Spinal cord (tissue), 9 donors: ENCODE measurements at regions not wholly inside any gene's neighbourhood (a gene's known extent, or its start where the extent isn't known, plus 50 kb on each side); places are given as distances from the start of the nearest gene placed in this dataset.
A peak's percentile ranks its signal among the peaks of the same experiment; 100 is the strongest.

Experiments used
- DNase-seq, 6 donors: peaks; one replicate each; pipeline versions ENCODE4 v3.0.0 to v3.0.0-alpha.2; 2013 to 2015; ENCODE audit warnings: low spot score in 6 of 6, low read depth in 4 of 6
- H3K27ac ChIP-seq: one replicate; pipeline ENCODE4 v1.5.1; 2013; ENCODE audit warnings: low read depth, low read length, control low read depth
- H3K27me3 ChIP-seq: one replicate; pipeline ENCODE4 v1.6.1; 2013; ENCODE audit warnings: low read length; ENCODE audit not compliant: control insufficient read depth, insufficient read depth
- H3K36me3 ChIP-seq: one replicate; pipeline ENCODE4 v1.6.1; 2013; ENCODE audit warnings: low read length; ENCODE audit not compliant: control insufficient read depth, insufficient read depth
- H3K4me1 ChIP-seq: one replicate; pipeline ENCODE4 v1.6.1; 2013; ENCODE audit warnings: low read length; ENCODE audit not compliant: control insufficient read depth, insufficient read depth
- H3K4me3 ChIP-seq: one replicate; pipeline ENCODE4 v1.5.1; 2013; ENCODE audit warnings: low read depth, low read length, control low read depth
- H3K9me3 ChIP-seq: one replicate; pipeline ENCODE4 v1.6.1; 2013; ENCODE audit warnings: low read length; ENCODE audit not compliant: control insufficient read depth, insufficient read depth
- WGBS: methylation state at CpG from one replicate; pipeline ENCODE4 v1.1.5; 2013; ENCODE audit warnings: missing lambda C conversion rate; ENCODE audit not compliant: insufficient coverage; 5-methylcytosine and 5-hydroxymethylcytosine counted together
- donor health status: healthy.

GRCh38 chr5:109982966-109983534, 293.3 kb downstream of the MAN2A1 start:
- WGBS: 100% methylated on average over 2 of the region's 3 CpGs
- no peak overlapping the region for H3K4me3 ChIP-seq
- H3K27ac ChIP-seq: no peak overlapping the region

DNA sequence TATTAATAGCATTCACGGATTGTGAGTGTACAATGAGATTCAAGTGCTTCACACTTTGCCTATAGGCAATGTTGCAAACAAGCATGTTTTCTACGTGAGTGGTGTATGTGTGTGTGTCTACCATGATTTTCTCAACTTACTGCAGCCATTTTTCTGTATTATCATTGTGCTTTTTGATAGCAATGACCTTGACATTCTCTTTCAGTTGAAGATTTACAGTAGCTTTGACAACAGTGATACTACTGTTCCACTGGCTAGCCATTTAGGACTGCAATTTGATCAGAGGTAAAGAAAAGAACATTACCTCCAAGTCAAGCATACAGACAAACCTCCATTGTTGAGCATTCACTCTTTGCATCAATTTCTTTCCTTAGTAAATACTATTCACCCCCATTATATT, 297.0 kb downstream of the MAN2A1 start:
- Histone ChIP-seq H3K27ac (no peak overlapping the region), H3K4me3 (no peak overlapping the region), H3K9me3 (no peaks in the 10 kb centered on the region), H3K36me3 (no peaks in the 10 kb centered on the region), H3K27me3 (no peaks in the 10 kb centered on the region), H3K4me1 (no peaks in the 10 kb centered on the region)
- no peak for DNase-seq
- WGBS: no CpG with 5 or more reads among the region's 2 CpGs

More at GRCh38 chr5:109982966-109983534, 293.3 kb downstream of the MAN2A1 start:
- Histone ChIP-seq H3K27me3 (no peaks in the 10 kb centered on the region), H3K9me3 (no peaks in the 10 kb centered on the region), H3K36me3 (no peaks in the 10 kb centered on the region), H3K4me1 (no peaks in the 10 kb centered on the region)
- DNase-seq: no peak

DNA sequence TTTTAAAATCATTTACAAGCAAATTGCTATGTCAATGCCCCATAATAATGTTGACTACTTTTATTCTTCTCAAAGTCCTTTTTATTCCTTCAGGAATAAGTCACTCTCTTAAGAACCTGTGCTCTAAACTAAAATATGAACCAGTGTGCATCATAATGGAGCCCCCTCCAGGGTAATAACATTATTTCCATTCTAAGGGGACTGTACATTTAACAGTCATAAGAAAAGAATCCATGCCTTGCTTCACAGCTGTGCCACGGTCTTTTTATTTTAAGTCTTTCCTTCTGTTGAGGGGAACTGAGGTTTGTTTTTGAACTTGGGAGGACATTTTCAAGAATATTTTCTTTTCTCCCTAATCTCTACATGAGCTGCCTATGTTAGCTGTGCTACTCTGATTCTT, 297.6 kb downstream of the MAN2A1 start:
- Histone ChIP-seq H3K4me3 (no peak overlapping the region), H3K27me3 (no peaks in the 10 kb centered on the region), H3K4me1 (no peaks in the 10 kb centered on the region), H3K27ac (no peak overlapping the region), H3K36me3 (no peaks in the 10 kb centered on the region), H3K9me3 (no peaks in the 10 kb centered on the region)
- no peak for DNase-seq
- no CpG with 5 or more reads among the region's 1 CpG for WGBS

GRCh38 chr5:109987970-109988369, 298.2 kb downstream of the MAN2A1 start:
- H3K27me3 ChIP-seq: no peaks in the 10 kb centered on the region
- H3K4me3 ChIP-seq: no peak overlapping the region
- H3K4me1 ChIP-seq: no peaks in the 10 kb centered on the region
- no CpG with 5 or more reads among the region's 2 CpGs for WGBS
- no peak for DNase-seq
- no peaks in the 10 kb centered on the region for H3K9me3 ChIP-seq
- H3K27ac ChIP-seq: no peak overlapping the region
- no peaks in the 10 kb centered on the region for H3K36me3 ChIP-seq

GRCh38 chr5:109989161-109989560, 299.4 kb downstream of the MAN2A1 start:
- H3K4me3 ChIP-seq: no peak overlapping the region
- WGBS: 90% methylated on average over 1 of the region's 7 CpGs
- no peaks in the 10 kb centered on the region for H3K9me3 ChIP-seq
- H3K4me1 ChIP-seq: no peaks in the 10 kb centered on the region
- no peaks in the 10 kb centered on the region for H3K36me3 ChIP-seq
- no peak for DNase-seq
- H3K27me3 ChIP-seq: no peaks in the 10 kb centered on the region
- H3K27ac ChIP-seq: no peak overlapping the region

GRCh38 chr5:109989994-109990722, 300.4 kb downstream of the MAN2A1 start:
- Histone ChIP-seq H3K27ac (no peak overlapping the region), H3K36me3 (no peaks in the 10 kb centered on the region), H3K4me3 (no peak overlapping the region), H3K4me1 (no peaks in the 10 kb centered on the region), H3K27me3 (no peaks in the 10 kb centered on the region), H3K9me3 (no peaks in the 10 kb centered on the region)
- no peak for DNase-seq
- WGBS: no CpG with 5 or more reads among the region's 4 CpGs

- no peak overlapping the region for H3K27ac ChIP-seq
- DNase-seq: no peak
- no CpG with 5 or more reads among the region's 2 CpGs for WGBS
- no peaks in the 10 kb centered on the region for H3K27me3 ChIP-seq
- H3K36me3 ChIP-seq: no peaks in the 10 kb centered on the region
- no peak overlapping the region for H3K4me3 ChIP-seq
- H3K9me3 ChIP-seq: no peaks in the 10 kb centered on the region
- no peaks in the 10 kb centered on the region for H3K4me1 ChIP-seq
These were observed 301.1 kb downstream of the MAN2A1 start for GRCh38 chr5:109990723-109991359.

- WGBS: 78% methylated on average over 5 of the region's 9 CpGs
- Histone ChIP-seq H3K4me1 (no peaks in the 10 kb centered on the region), H3K36me3 (no peaks in the 10 kb centered on the region), H3K27me3 (no peaks in the 10 kb centered on the region), H3K9me3 (no peaks in the 10 kb centered on the region), H3K4me3 (no peak overlapping the region), H3K27ac (no peak overlapping the region)
- DNase-seq: peak in 2 of 6 donors; percentile 15 to 19
These were observed 302.7 kb downstream of the MAN2A1 start for GRCh38 chr5:109992264-109992915.

- WGBS: 94% methylated on average over 2 of the region's 2 CpGs
- no peaks in the 10 kb centered on the region for H3K27me3 ChIP-seq
- no peak overlapping the region for H3K4me3 ChIP-seq
- DNase-seq: no peak
- H3K4me1 ChIP-seq: no peaks in the 10 kb centered on the region
- no peaks in the 10 kb centered on the region for H3K9me3 ChIP-seq
- no peak overlapping the region for H3K27ac ChIP-seq
- no peaks in the 10 kb centered on the region for H3K36me3 ChIP-seq
These were observed 304.4 kb downstream of the MAN2A1 start for GRCh38 chr5:109994135-109994534.
